SHP77 treated with DMSO at 0.1 percent for 48 hours (cell line): ENCODE measurements at regions not wholly inside any gene's neighbourhood (a gene's known extent, or its start where the extent isn't known, plus 50 kb on each side); places are given as distances from the start of the nearest gene placed in this dataset.
"Not testable (repeated sequence)": the region's sequence is repeated elsewhere in the genome, so short reads cannot be mapped to it uniquely, and the experiment has no call there.

ENCODE experiments used
- DNase-seq: peaks from one replicate; lab custom pipeline; 2025; lab: John Stamatoyannopoulos, UW

DNA sequence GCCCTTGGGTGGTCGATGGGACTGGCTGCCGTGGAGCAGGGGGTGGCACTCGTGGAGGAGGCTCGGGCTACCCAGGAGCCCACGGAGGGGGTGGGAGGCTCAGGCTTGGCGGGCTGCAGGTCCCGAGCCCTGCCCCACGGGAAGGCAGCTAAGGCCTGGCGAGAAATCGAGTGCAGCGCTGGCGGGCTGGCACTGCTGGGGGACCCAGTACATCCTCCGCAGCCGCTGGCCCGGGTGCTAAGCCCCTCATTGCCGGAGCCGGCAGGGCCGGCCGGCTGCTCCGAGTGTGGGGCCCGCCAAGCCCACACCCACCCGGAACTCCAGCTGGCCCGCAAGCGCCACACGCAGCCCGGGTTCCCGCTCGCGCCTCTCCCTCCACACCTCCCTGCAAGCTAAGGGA lies 435.6 kb downstream of the RWDD3 start:
- DNase-seq: not testable (repeated sequence)

DNA sequence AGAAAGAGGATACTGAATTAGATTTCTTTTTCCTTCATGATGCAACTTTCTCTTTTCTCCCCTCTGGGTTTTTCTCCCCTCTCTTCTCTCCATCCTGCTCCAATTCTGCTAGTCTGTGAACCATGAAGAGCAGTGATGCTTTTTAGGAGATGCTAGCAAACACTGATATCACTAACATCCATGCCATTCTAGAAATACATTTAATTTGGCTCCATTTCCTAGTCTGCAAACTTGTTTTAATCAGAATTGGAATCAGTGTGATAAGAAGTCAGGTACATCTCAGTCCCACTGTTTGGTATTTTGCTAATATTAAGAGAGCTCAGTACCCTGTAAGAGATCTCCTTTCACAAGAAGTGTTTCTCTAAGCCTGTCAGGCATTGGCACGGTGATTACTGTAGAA lies 437.1 kb downstream of the RWDD3 start:
- no peak for DNase-seq

DNA sequence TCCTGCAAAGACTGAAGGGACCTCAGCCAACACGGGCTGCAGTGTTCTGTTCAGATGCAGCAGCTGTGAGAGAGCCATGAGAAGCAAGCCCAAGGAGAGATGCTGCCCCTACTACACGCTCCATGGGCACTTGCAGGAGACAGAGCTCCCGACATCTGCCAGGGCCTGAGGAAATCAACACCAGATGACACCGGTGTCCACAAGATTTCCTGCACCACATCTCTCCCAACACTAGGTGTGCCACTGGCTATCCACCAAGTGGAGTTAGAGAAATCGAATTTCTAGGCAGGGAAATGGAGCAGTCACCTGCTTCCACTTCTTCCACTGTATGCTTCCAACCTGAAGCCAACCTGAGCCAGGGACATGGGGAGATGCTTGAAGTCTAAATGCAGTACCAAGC lies 445.3 kb downstream of the RWDD3 start:
- no peak for DNase-seq

DNA sequence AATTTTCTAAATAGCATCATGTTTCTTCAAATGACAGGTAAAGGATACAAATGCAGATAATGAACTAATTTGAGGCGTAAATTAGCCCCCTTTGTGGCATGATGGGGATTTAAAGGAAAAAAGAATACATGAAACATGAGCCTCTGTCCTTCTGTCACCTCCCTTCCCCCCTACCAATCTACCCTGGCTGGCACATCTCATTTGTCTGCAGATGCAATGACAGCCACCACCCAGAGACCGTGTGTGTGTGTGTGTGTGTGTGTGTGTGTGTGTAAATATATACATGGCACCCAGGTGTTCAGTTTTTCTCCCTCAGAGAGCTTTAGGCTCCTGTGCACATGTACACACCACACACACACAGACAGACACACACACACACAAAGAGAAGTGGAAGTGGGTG lies 451.1 kb downstream of the RWDD3 start:
- DNase-seq: no peak

DNA sequence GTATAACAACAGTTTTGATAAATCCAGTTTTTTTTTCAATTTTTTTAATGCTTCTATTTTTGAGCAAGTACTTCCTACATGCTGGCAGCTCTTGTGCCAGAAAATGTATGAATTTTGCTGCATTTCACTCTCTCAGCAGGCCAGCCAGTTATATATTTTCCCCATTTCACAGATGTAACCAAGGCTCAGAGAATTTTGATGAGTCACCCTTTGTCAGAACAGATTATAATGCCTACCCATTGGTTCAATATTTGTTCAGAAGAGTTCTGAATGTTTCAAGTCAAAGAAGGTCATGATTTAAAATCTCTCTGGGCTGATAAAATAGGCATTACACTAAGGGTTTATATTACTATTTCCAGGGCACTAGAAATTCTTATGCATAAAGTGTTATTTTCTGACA lies 452.2 kb downstream of the RWDD3 start:
- no peak for DNase-seq

DNA sequence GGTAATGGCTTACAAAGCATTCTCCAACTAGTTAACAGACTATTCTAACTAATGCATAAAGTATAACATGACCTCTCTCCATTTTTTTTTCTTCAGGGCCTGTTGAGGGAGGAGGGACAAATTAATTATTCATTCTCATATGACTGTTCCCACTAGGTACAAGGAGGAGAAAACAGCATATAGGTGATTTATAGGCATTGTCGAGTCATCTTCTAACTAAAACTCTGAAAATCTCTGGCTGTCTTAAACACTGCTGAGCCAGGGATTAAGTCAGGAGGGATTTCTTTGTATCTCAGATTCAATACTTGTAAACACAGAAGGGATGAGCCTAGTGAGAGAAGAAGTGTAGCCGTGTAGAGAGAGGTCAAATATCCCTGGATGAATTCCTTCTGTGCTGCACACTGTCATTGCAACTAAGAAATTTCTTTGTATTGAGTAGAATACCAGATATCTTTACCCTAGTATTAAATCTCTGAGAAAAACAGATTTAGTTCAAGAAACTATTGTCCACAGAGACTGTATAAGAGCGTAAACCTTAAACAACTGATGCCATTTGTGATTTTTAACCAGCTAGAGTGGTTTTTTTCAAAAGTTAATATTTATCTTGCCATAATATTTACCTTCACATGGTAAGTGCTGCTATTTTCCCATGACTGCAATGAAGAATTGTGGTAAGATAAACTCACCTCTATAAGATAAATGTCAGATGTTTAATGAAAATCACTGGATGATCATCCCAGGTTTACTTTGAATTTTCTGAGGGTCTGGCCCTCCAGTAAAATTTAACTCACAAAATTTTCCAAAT lies 465.3 kb downstream of the RWDD3 start:
- DNase-seq: no peak

DNA sequence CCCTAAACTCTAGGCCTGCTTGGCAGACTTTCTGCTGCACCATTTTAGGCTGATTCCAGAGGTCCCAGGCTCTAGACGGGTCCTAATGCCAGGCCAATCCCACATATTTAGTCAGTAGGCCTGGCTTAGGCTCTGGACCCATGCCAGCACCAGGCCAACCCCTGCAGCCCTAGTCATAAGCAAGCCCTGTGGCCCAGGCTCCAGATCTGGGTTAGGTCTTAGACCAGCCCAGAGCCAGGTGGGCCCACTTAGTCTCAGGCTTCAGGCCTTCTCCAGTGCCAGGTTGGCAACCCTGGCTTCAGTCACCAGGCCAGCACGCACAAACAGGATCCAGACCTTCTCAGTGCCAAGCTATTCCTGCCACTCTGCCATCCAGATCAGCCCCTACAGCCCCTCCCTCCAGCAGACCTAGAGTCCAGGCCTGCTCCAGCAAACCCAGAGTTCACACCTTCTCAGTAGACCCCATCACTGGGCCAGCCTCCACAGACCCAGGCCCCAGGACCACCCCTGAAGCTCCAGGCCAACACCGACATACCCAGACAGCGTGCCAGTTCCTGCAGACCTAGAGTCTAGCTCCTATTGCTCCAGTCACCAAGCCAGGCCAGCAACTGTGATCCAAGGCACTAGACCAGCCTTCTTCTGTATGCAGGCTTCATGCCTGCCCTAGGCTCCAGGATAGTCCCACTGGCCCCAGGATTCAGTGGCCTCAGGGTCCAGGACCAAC lies 467.6 kb downstream of the RWDD3 start:
- no peak for DNase-seq

DNA sequence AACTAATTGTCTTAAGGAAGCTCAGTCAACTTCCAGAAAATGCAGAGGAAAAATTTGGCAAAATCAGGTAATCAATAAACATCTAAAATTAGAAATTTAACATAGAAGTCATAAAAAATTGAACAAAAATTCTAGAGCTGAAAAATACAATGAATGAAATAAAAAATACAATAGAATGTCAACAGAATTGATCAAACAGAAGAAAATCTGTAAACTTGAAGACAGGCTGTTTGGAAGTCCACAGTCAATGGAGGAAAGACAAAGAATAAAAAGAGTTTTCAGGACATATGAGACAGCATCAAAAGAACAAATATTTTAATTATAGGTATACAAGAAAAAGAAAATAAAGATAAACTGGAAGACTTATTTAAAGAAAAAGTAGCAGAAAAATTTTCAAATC lies 469.0 kb downstream of the RWDD3 start:
- no peak for DNase-seq

DNA sequence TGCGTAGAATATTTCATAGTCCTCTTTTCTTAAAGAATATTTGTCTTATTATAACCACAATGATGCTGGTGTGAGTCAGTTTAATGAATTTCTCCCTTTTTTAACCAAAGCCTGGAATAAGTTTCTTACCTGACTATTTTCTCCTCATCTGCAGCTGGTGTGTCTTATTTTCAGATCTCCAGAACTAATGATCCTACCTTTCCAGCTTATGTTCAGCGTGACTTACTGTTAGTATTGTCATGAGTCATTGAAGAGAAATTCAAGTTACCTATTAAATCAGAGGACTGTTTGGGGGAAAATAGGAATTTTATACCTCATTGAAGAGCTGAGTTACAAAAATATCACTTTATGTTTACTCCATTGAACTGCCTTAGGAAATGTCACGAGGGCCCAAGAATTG lies 482.1 kb downstream of the RWDD3 start:
- no peak for DNase-seq

DNA sequence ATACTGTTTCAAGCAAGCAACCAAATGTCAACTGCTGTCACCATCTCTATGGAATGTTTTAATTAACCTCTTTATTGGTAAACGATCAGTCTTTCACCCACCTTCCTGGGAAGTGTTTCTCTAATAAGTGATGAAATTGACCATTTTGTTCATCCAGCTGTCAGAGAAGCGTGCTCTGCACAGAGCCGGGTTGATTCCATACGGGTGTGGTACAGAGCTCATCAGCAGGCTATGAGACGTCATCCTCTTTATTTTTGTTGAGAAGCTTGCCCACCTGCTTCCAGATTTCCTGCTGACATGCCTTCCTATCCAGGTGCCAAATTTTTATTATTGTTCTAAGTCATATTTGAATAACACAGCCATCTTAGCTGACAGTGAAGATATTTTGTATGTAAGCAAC lies 482.5 kb downstream of the RWDD3 start:
- no peak for DNase-seq

DNA sequence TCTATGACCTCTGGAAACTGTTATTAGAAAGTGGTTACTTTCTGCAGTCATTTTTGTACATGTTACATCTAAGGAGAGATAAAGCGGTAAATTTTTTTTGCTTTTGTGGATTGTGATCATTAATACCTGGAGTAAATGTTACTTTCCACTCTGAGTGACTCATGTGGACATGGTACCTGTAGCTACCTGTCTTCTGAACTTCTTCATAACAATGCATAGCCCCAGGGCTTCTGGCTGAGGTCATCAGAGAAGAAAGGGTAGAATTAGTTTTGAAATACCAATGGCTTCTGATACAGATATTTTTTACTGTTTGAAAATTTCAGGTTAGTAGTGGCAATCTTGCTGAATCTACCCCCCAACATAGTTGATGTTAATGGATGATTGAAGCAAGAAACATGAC lies 489.3 kb downstream of the RWDD3 start:
- DNase-seq: no peak

DNA sequence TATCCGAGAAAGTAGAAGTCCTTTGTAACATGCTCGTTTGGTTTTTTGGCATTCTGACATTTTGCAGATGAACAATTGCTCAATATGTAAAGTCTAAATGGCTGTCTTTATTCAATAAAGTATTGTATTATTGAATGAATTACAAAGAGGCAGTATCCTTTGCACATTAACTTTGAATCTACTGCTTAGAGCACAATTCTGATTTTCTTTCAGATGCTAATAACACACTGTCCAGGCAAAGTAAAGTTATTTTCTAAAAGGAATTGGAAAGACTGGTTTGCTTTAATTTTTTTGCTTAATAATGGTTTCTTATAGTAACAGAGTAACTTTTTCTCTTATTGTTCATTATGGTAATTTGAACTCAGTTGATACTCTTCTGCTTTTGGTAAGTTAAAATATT lies 494.8 kb downstream of the RWDD3 start:
- no peak for DNase-seq

DNA sequence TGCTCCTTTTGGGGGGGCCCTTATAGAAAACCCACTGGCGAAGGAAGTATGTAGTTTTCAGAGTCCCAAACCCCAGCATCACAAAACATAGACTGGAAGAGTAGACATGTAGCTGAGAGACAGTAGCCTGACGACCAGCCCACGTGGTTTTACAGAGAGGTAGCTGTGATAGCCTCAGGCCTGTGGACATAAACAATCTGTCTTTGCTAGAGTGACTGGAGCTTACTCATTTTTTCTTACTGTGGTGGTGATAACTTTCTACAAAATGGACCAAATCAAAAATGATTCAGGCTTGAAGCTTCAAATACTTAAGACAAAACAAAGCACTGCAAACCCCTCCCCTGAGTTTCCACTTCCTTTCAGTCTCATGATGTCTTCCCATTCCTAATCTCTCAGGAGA lies 497.0 kb downstream of the RWDD3 start:
- no peak for DNase-seq

DNA sequence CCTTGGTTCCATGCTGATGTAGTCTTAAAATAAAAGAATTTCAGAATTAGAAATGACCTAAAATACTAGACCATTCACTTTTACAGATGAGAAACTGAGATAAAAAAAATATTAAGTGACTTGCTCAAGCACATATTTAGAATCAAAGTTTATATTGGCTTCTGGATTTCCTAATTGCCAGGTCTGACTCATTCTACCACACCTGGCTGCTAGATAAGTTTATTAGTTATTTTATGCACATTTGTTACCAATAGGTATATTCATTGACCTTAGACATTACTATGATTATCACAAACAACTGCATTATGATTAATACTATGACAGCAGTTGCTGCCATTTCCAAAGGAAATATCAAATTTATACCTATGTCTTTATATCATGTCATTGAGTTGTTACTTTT lies 497.5 kb downstream of the RWDD3 start:
- DNase-seq: no peak

DNA sequence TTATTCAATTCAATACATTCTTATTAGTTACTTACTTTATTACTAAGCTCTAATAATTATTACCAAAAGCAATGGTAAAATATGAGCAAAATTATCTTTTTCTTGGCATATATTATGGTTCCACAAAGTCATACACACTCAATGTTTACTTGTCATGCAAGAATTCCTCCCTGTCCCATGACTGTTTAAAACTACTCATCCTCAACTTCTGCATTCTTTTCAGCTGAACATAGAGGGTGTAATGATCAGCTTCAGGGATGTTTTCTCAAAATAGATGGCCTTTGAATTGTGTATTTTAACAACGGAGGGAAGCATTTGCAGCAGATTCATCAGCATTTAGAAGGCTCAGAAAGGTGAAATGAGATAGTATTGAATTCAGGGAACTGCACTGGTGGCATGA lies 499.0 kb downstream of the RWDD3 start:
- no peak for DNase-seq

DNA sequence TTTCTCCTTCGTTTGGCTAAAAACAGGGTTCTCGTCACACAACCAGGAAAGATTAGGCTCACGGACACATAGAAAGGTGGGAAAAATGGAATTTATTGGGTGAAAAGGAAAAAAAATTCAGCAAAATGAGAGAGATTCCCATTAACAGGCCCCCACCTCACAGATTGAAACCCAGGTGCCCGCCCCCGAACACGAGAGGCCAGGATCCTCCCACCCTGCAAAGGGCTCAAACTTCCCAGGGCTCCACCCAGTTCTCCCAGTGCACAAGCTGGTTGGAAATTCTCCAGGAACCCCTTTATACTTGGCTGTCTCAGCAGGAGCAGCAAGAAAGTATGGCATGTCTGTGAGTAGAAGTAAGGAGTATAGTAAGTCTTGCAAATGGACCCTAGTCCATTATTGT lies 499.7 kb downstream of the RWDD3 start:
- DNase-seq: no peak

DNA sequence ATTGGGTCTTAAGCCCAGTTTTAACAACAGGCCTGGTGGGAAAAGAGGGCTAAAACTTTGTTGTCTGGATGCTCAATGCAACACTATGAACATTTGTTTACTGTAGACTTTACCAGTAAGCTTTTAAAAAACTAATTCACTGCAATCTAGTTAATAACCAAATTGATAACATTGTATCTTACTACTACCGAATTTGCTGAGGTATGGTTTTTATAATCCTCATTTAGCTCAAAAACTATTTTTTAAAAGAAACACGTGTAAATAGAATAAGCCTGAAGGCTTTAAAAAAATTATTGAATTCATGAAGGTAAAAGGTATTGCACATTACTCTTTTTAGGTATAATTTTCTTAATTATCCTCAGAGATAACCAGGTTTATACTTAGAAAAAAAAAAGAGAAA lies 500.6 kb downstream of the RWDD3 start:
- no peak for DNase-seq

DNA sequence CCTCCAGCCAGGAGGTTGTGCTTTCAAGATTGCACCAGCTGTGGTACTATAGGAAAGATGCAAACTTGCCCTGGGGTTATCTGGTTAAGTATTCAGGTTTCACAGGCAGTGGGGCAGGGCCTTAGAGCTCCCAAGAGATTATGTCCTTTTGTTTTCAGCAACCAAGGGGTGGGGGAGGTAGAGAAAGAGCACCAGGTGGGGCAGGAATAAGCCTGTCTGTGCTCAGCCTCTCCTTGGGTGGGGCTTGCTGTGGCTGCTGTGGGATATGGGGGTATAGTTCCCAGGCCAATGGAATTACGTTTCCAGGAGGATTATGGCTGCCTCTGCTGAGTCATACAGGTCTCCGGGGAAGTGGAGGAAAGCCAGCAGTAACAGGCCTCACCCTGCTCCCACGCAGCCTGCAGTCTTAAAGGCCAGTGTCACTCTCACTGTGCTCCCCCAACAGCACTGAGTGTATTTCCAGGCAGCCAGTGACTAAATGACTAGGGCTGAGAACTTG lies 508.6 kb downstream of the RWDD3 start:
- no peak for DNase-seq

DNA sequence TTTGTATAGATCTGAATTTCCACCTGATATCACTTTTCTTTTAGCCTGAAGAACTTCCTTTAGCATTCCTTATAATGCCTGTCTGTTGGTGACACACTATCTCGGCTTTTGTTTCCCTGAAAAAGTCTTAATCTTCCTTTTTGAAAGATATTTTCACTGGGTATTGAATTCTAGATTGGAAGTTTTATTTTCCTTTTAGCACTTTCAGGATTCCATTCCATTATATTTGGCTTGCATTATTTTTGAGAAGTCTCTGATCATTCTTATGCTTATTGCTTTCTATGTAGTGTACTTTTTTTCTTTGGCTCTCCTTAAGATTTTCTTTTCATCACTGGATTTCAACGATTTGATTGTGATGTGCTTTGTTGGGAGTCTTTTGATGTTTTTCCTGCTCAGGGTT lies 510.7 kb downstream of the RWDD3 start:
- DNase-seq: no peak

DNA sequence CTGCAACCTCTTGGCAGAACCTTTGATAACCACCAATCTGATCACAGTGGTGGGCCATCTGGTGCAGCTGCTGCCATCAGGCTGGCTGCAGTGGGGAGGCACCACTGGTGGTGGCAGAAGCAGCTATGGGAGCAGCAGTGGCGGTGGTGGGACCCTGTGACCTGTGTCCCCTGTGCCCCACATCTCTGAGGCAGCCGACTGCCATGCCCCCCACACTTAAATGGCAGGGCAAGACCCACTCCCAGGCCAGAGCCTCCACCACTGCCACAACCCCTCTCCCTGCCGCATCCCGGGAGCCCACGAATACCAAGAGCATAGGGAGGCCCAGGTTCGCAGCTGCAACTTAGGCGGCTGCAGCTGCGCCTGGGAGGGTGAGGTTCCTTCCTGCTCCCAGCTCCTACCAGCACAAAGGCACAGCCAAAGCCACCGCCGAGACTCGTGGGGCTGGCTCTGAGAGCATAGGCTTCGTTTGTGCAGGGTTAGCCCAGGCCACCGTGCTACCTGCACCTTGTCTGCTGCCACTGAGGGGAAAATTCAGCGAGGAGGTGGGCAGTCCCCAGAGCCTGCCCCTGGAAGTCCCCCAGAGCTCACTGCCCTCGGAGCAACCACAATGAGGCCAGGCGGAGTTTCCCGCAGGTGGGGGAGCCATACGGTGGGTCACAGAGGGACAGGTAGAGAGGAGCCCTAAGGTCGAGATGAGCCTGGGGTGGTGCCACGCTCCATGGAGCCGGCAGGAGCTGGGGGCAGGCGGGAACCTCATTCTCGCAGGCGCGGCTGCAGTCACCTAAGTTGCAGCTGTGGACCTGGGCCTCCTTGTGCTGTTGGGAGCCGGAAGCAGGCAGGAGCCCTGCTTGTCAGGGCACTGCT lies 518.7 kb downstream of the RWDD3 start:
- no peak for DNase-seq

DNA sequence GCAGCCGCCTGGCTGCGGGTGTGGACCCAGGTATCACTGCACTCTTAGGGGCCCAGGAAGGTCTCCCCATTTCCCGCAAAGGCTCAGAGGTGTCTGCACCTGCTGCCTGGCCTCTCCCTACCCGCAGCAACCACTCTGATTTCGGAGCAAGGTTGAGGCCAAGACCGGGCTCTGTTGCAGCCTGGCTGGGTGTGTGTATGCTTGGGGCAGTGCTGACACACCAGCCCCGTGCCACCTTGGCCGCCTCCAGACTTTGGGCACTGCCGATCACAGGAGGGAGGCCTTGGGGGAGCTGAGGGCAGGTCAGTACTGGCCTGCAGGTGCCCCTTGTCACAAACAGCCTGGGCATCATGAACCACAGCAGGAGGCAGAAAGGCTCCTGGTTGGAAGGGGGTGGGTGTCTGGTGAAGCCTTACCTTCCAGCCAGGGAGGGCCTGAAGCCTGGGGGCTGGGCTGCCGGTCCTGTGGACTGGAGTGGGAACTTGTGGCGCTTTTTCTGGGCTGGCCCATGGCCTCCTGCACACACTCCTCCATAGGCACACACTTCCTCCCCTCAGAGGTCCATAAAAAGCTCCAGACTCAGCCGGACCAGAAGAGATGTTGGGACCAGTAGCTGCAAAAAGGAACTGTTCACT lies 519.5 kb downstream of the RWDD3 start:
- no peak for DNase-seq

DNA sequence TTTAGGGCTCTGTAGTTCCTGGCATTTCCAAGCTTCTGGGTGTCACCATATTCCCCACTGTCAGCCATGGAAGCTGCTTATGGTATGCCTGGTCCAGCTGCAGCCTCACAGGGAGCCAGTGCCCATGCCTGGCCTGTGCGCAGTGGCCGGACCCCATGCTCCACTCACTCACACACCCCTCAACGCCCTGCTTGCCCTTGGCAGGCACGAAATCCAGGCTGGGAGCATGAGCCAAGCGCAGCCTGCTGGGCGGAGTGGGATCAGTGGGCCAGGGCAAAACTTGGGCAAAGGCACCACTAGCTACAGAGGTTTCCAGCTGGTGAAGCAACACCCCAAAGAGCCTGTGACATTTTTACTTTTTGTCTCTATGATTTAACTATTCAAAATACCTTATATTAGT lies 520.4 kb downstream of the RWDD3 start:
- DNase-seq: no peak
